ENCODE measurements at regions not wholly inside any gene's neighbourhood (a gene's known extent, or its start where the extent isn't known, plus 50 kb on each side); places are given as distances from the start of the nearest gene placed in this dataset.
"Not testable (repeated sequence)": the region's sequence is repeated elsewhere in the genome, so short reads cannot be mapped to it uniquely, and the experiment has no call there.

- TF ChIP-seq POLR2A (IDR thresholded peaks at IDR 0.05; ENCODE audit: insufficient read depth in 1 of 2, low read depth in 2 of 2, low read length in 2 of 2); ATF3 (CRISPR knock-in tag; IDR thresholded peaks at IDR 0.05); CTCF (CRISPR knock-in tag; IDR thresholded peaks at IDR 0.05); EP300 (IDR thresholded peaks at IDR 0.05; ENCODE audit: low read depth in 2 of 2, low read length in 2 of 2); EP300 (CRISPR knock-in tag; IDR thresholded peaks at IDR 0.05; ENCODE audit: borderline replicate concordance); GATAD1 (CRISPR knock-in tag; IDR thresholded peaks at IDR 0.05); SIN3A (IDR thresholded peaks at IDR 0.05; ENCODE audit: borderline replicate concordance, low read depth, low read length); DRAP1 (CRISPR knock-in tag; IDR thresholded peaks at IDR 0.05); POLR2AphosphoS5 (IDR thresholded peaks at IDR 0.05; ENCODE audit: low read depth, low read length); ZNF12 (CRISPR knock-in tag; IDR thresholded peaks at IDR 0.05); MEF2D (CRISPR knock-in tag; IDR thresholded peaks at IDR 0.05); ELK4 (CRISPR knock-in tag; IDR thresholded peaks at IDR 0.05; ENCODE audit: borderline replicate concordance); PITX1 (CRISPR knock-in tag; IDR thresholded peaks at IDR 0.05): not testable (repeated sequence)
- TF ChIP-seq, protein P1, sequence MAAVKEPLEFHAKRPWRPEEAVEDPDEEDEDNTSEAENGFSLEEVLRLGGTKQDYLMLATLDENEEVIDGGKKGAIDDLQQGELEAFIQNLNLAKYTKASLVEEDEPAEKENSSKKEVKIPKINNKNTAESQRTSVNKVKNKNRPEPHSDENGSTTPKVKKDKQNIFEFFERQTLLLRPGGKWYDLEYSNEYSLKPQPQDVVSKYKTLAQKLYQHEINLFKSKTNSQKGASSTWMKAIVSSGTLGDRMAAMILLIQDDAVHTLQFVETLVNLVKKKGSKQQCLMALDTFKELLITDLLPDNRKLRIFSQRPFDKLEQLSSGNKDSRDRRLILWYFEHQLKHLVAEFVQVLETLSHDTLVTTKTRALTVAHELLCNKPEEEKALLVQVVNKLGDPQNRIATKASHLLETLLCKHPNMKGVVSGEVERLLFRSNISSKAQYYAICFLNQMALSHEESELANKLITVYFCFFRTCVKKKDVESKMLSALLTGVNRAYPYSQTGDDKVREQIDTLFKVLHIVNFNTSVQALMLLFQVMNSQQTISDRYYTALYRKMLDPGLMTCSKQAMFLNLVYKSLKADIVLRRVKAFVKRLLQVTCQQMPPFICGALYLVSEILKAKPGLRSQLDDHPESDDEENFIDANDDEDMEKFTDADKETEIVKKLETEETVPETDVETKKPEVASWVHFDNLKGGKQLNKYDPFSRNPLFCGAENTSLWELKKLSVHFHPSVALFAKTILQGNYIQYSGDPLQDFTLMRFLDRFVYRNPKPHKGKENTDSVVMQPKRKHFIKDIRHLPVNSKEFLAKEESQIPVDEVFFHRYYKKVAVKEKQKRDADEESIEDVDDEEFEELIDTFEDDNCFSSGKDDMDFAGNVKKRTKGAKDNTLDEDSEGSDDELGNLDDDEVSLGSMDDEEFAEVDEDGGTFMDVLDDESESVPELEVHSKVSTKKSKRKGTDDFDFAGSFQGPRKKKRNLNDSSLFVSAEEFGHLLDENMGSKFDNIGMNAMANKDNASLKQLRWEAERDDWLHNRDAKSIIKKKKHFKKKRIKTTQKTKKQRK (IDR thresholded peaks at IDR 0.05; ENCODE audit: low read length), result not testable (repeated sequence)
- TF ChIP-seq, protein P2, sequence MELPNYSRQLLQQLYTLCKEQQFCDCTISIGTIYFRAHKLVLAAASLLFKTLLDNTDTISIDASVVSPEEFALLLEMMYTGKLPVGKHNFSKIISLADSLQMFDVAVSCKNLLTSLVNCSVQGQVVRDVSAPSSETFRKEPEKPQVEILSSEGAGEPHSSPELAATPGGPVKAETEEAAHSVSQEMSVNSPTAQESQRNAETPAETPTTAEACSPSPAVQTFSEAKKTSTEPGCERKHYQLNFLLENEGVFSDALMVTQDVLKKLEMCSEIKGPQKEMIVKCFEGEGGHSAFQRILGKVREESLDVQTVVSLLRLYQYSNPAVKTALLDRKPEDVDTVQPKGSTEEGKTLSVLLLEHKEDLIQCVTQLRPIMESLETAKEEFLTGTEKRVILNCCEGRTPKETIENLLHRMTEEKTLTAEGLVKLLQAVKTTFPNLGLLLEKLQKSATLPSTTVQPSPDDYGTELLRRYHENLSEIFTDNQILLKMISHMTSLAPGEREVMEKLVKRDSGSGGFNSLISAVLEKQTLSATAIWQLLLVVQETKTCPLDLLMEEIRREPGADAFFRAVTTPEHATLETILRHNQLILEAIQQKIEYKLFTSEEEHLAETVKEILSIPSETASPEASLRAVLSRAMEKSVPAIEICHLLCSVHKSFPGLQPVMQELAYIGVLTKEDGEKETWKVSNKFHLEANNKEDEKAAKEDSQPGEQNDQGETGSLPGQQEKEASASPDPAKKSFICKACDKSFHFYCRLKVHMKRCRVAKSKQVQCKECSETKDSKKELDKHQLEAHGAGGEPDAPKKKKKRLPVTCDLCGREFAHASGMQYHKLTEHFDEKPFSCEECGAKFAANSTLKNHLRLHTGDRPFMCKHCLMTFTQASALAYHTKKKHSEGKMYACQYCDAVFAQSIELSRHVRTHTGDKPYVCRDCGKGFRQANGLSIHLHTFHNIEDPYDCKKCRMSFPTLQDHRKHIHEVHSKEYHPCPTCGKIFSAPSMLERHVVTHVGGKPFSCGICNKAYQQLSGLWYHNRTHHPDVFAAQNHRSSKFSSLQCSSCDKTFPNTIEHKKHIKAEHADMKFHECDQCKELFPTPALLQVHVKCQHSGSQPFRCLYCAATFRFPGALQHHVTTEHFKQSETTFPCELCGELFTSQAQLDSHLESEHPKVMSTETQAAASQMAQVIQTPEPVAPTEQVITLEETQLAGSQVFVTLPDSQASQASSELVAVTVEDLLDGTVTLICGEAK (IDR thresholded peaks at IDR 0.05), result not testable (repeated sequence)
- TF ChIP-seq, protein P2 (CRISPR knock-in tag; IDR thresholded peaks at IDR 0.05), result not testable (repeated sequence)
Measured at GRCh38 chr11:3576066-3576604, 65.7 kb downstream of the ART5 start.

All from HepG2 (cell line).